ENCODE measurements at regions not wholly inside any gene's neighbourhood (a gene's known extent, or its start where the extent isn't known, plus 50 kb on each side); places are given as distances from the start of the nearest gene placed in this dataset.
"Not testable (repeated sequence)": the region's sequence is repeated elsewhere in the genome, so short reads cannot be mapped to it uniquely, and the experiment has no call there.

GRCh38 chr5:56656846-56657726, 158.3 kb upstream of the MAP3K1 start:
- no peak for DNase-seq

GRCh38 chr5:56651893-56652292, 163.5 kb upstream of the MAP3K1 start:
- no peak for DNase-seq

GRCh38 chr5:56650386-56650785, 165.0 kb upstream of the MAP3K1 start:
- DNase-seq, result no peak

GRCh38 chr5:56649569-56649968, 165.8 kb upstream of the MAP3K1 start:
- no peak for DNase-seq

GRCh38 chr5:56648460-56649034, 166.8 kb upstream of the MAP3K1 start:
- DNase-seq, result no peak

- DNase-seq, result no peak
Measured at GRCh38 chr5:56647099-56647850, 168.1 kb upstream of the MAP3K1 start.

- DNase-seq, result no peak
Measured at GRCh38 chr5:56641635-56642260, 173.6 kb upstream of the MAP3K1 start.

- no peak for DNase-seq
Measured at GRCh38 chr5:56640763-56641406, 174.5 kb upstream of the MAP3K1 start.

- DNase-seq, result no peak
Measured at GRCh38 chr5:56639476-56639875, 175.9 kb upstream of the MAP3K1 start.

GRCh38 chr5:56638768-56639238, 176.5 kb upstream of the MAP3K1 start:
- peak; percentile 8 for DNase-seq

GRCh38 chr5:56638061-56638621, 177.2 kb upstream of the MAP3K1 start:
- no peak for DNase-seq

- DNase-seq, result no peak
Measured at GRCh38 chr5:56637321-56637920, 177.9 kb upstream of the MAP3K1 start.

- DNase-seq, result no peak
Measured at GRCh38 chr5:56633950-56634349, 181.4 kb upstream of the MAP3K1 start.

GRCh38 chr5:56632939-56633338, 182.4 kb upstream of the MAP3K1 start:
- no peak for DNase-seq

GRCh38 chr5:56632199-56632598, 183.2 kb upstream of the MAP3K1 start:
- DNase-seq, result no peak

GRCh38 chr5:56631719-56632118, 183.6 kb upstream of the MAP3K1 start:
- DNase-seq, result no peak

- DNase-seq, result not testable (repeated sequence)
Measured at GRCh38 chr5:56628616-56629015, 186.7 kb upstream of the MAP3K1 start.

- no peak for DNase-seq
Measured at GRCh38 chr5:56625541-56625940, 189.8 kb upstream of the MAP3K1 start.

- DNase-seq, result no peak
Measured at GRCh38 chr5:56624751-56625150, 190.6 kb upstream of the MAP3K1 start.

GRCh38 chr5:56622141-56622540, 193.2 kb upstream of the MAP3K1 start:
- DNase-seq, result no peak

- no peak for DNase-seq
Measured at GRCh38 chr5:56620903-56621677, 194.3 kb upstream of the MAP3K1 start.

All from activated effector memory CD4-positive, alpha-beta T cell treated with Interleukin-2 at 50 U/mL for 16 hours (primary cell).